T1000 (cell line): ENCODE measurements at regions not wholly inside any gene's neighbourhood (a gene's known extent, or its start where the extent isn't known, plus 50 kb on each side); places are given as distances from the start of the nearest gene placed in this dataset.
A peak's percentile ranks its signal among the peaks of the same experiment; 100 is the strongest.

Source experiments
- DNase-seq: peaks from one replicate; lab custom pipeline; 2025; ENCODE audit warnings: mixed read lengths; lab: John Stamatoyannopoulos, UW

GRCh38 chr2:126307740-126308139, 348.2 kb upstream of the GYPC start:
- no peak for DNase-seq

GRCh38 chr2:126309185-126309584, 346.8 kb upstream of the GYPC start:
- no peak for DNase-seq

GRCh38 chr2:126312579-126312978, 343.4 kb upstream of the GYPC start:
- DNase-seq, result no peak

- DNase-seq, result no peak
Measured at GRCh38 chr2:126315828-126316227, 340.1 kb upstream of the GYPC start.

GRCh38 chr2:126317790-126318431, 338.0 kb upstream of the GYPC start:
- peak; percentile 22 for DNase-seq

- DNase-seq, result no peak
Measured at GRCh38 chr2:126322342-126322741, 333.6 kb upstream of the GYPC start.

GRCh38 chr2:126325202-126325601, 330.8 kb upstream of the GYPC start:
- DNase-seq, result no peak

GRCh38 chr2:126329173-126329572, 326.8 kb upstream of the GYPC start:
- no peak for DNase-seq

GRCh38 chr2:126342457-126342856, 313.5 kb upstream of the GYPC start:
- DNase-seq, result no peak

GRCh38 chr2:126343136-126343535, 312.8 kb upstream of the GYPC start:
- no peak for DNase-seq

- no peak for DNase-seq
Measured at GRCh38 chr2:126344493-126344892, 311.5 kb upstream of the GYPC start.

GRCh38 chr2:126345691-126346090, 310.3 kb upstream of the GYPC start:
- no peak for DNase-seq

- DNase-seq, result no peak
Measured at GRCh38 chr2:126356631-126357030, 299.3 kb upstream of the GYPC start.

- DNase-seq, result no peak
Measured at GRCh38 chr2:126358122-126358521, 297.8 kb upstream of the GYPC start.

- DNase-seq, result no peak
Measured at GRCh38 chr2:126359494-126359893, 296.5 kb upstream of the GYPC start.

GRCh38 chr2:126367361-126367760, 288.6 kb upstream of the GYPC start:
- no peak for DNase-seq

- DNase-seq, result no peak
Measured at GRCh38 chr2:126368758-126369157, 287.2 kb upstream of the GYPC start.

GRCh38 chr2:126370201-126370600, 285.8 kb upstream of the GYPC start:
- no peak for DNase-seq

GRCh38 chr2:126372406-126372805, 283.6 kb upstream of the GYPC start:
- no peak for DNase-seq

GRCh38 chr2:126378176-126378575, 277.8 kb upstream of the GYPC start:
- no peak for DNase-seq

GRCh38 chr2:126381091-126381490, 274.9 kb upstream of the GYPC start:
- DNase-seq, result no peak

GRCh38 chr2:126382998-126383397, 273.0 kb upstream of the GYPC start:
- no peak for DNase-seq

- no peak for DNase-seq
Measured at GRCh38 chr2:126383800-126384199, 272.2 kb upstream of the GYPC start.

- no peak for DNase-seq
Measured at GRCh38 chr2:126385441-126385840, 270.5 kb upstream of the GYPC start.

- no peak for DNase-seq
Measured at GRCh38 chr2:126385983-126386382, 270.0 kb upstream of the GYPC start.
